ENCODE measurements at regions not wholly inside any gene's neighbourhood (a gene's known extent, or its start where the extent isn't known, plus 50 kb on each side); places are given as distances from the start of the nearest gene placed in this dataset.

GRCh38 chr7:68266004-68266579 lies 1269.5 kb downstream of the TYW1 start:
- Mint-ChIP-seq H3K4me3 (no peak overlapping the region), H3K36me3 (ENCODE audit: insufficient read depth in 2 of 2) (peaks cover 2 to 13% of the 10 kb centered on the region in 2 donors), H3K4me1 (ENCODE audit: low read depth) (no peaks in the 10 kb centered on the region), H3K27me3 (ENCODE audit: low read depth) (no peaks in the 10 kb centered on the region), H3K9me3 (peaks cover 15 to 24% of the 10 kb centered on the region in 2 donors), H3K27ac (no peak overlapping the region)
- DNase-seq: no peak
- ATAC-seq (replicated peaks in 1 of 2): no peak

GRCh38 chr7:68267486-68267885 lies 1270.9 kb downstream of the TYW1 start:
- Mint-ChIP-seq H3K27me3 (ENCODE audit: low read depth) (no peaks in the 10 kb centered on the region), H3K9me3 (peaks cover 15 to 20% of the 10 kb centered on the region in 2 donors), H3K4me3 (no peak overlapping the region), H3K4me1 (ENCODE audit: low read depth) (no peaks in the 10 kb centered on the region), H3K36me3 (ENCODE audit: insufficient read depth in 2 of 2) (peaks cover 2 to 13% of the 10 kb centered on the region in 2 donors), H3K27ac (no peak overlapping the region)
- DNase-seq (no peak), ATAC-seq (replicated peaks in 1 of 2) (no peak)

GRCh38 chr7:68269405-68269804 lies 1272.8 kb downstream of the TYW1 start:
- H3K36me3 Mint-ChIP-seq (ENCODE audit: insufficient read depth in 2 of 2): peaks cover 0 to 10% of the 10 kb centered on the region in 2 donors
- DNase-seq (no peak), ATAC-seq (replicated peaks in 1 of 2) (no peak)
- peaks cover 11 to 16% of the 10 kb centered on the region in 2 donors for H3K9me3 Mint-ChIP-seq
- H3K27me3 Mint-ChIP-seq (ENCODE audit: low read depth): no peaks in the 10 kb centered on the region
- H3K4me3 Mint-ChIP-seq: no peak overlapping the region
- H3K27ac Mint-ChIP-seq: no peak overlapping the region
- H3K4me1 Mint-ChIP-seq (ENCODE audit: low read depth): no peaks in the 10 kb centered on the region

- ATAC-seq (replicated peaks in 1 of 2) (no peak), DNase-seq (no peak)
- H3K36me3 Mint-ChIP-seq (ENCODE audit: insufficient read depth in 2 of 2): peaks cover 0 to 1% of the 10 kb centered on the region in 2 donors
- no peak overlapping the region for H3K4me3 Mint-ChIP-seq
- H3K27me3 Mint-ChIP-seq (ENCODE audit: low read depth): no peaks in the 10 kb centered on the region
- H3K27ac Mint-ChIP-seq: no peak overlapping the region
- H3K9me3 Mint-ChIP-seq: peaks cover 5% of the 10 kb centered on the region in 2 donors
- H3K4me1 Mint-ChIP-seq (ENCODE audit: low read depth): no peaks in the 10 kb centered on the region
Observed at GRCh38 chr7:68272507-68272906, 1275.9 kb downstream of the TYW1 start.

GRCh38 chr7:68276725-68277124 lies 1280.1 kb downstream of the TYW1 start:
- peaks cover 0 to 7% of the 10 kb centered on the region in 2 donors for H3K9me3 Mint-ChIP-seq
- no peak overlapping the region for H3K4me3 Mint-ChIP-seq
- H3K36me3 Mint-ChIP-seq (ENCODE audit: insufficient read depth in 2 of 2): no peaks in the 10 kb centered on the region
- ATAC-seq (replicated peaks in 1 of 2) (no peak), DNase-seq (no peak)
- no peak overlapping the region for H3K27ac Mint-ChIP-seq
- H3K27me3 Mint-ChIP-seq (ENCODE audit: low read depth): no peaks in the 10 kb centered on the region
- H3K4me1 Mint-ChIP-seq (ENCODE audit: low read depth): no peaks in the 10 kb centered on the region

GRCh38 chr7:68279827-68280400 lies 1283.3 kb downstream of the TYW1 start:
- Mint-ChIP-seq H3K36me3 (ENCODE audit: insufficient read depth in 2 of 2) (peaks cover 0 to 1% of the 10 kb centered on the region in 2 donors), H3K4me3 (no peak overlapping the region), H3K4me1 (ENCODE audit: low read depth) (no peaks in the 10 kb centered on the region), H3K27me3 (ENCODE audit: low read depth) (no peaks in the 10 kb centered on the region), H3K27ac (no peak overlapping the region), H3K9me3 (peaks cover 0 to 11% of the 10 kb centered on the region in 2 donors)
- DNase-seq (no peak), ATAC-seq (replicated peaks in 1 of 2) (no peak)

- no peak for ATAC-seq (replicated peaks in 1 of 2)
- DNase-seq: no peak
- Mint-ChIP-seq H3K4me1 (ENCODE audit: low read depth) (no peaks in the 10 kb centered on the region), H3K9me3 (peaks cover under 1 to 16% of the 10 kb centered on the region in 2 donors), H3K27me3 (ENCODE audit: low read depth) (no peaks in the 10 kb centered on the region), H3K36me3 (ENCODE audit: insufficient read depth in 2 of 2) (peaks cover 0 to 1% of the 10 kb centered on the region in 2 donors), H3K4me3 (no peak overlapping the region), H3K27ac (no peak overlapping the region)
Observed at GRCh38 chr7:68280931-68281330, 1284.3 kb downstream of the TYW1 start.

- H3K9me3 Mint-ChIP-seq: peaks cover 10 to 18% of the 10 kb centered on the region in 2 donors
- DNase-seq (no peak), ATAC-seq (replicated peaks in 1 of 2) (no peak)
- H3K36me3 Mint-ChIP-seq (ENCODE audit: insufficient read depth in 2 of 2): peaks cover 1 to 2% of the 10 kb centered on the region in 2 donors
- H3K4me3 Mint-ChIP-seq: no peak overlapping the region
- H3K4me1 Mint-ChIP-seq (ENCODE audit: low read depth): no peaks in the 10 kb centered on the region
- H3K27ac Mint-ChIP-seq: no peak overlapping the region
- H3K27me3 Mint-ChIP-seq (ENCODE audit: low read depth): no peaks in the 10 kb centered on the region
Observed at GRCh38 chr7:68288144-68288593, 1291.5 kb downstream of the TYW1 start.

- Mint-ChIP-seq H3K36me3 (ENCODE audit: insufficient read depth in 2 of 2) (peaks cover 1 to 2% of the 10 kb centered on the region in 2 donors), H3K27ac (no peak overlapping the region), H3K4me1 (ENCODE audit: low read depth) (no peaks in the 10 kb centered on the region), H3K9me3 (peaks cover 6 to 14% of the 10 kb centered on the region in 2 donors), H3K4me3 (no peak overlapping the region), H3K27me3 (ENCODE audit: low read depth) (no peaks in the 10 kb centered on the region)
- ATAC-seq (replicated peaks in 1 of 2): no peak
- DNase-seq: no peak
Observed at GRCh38 chr7:68291710-68292109, 1295.1 kb downstream of the TYW1 start.

- Mint-ChIP-seq H3K27me3 (ENCODE audit: low read depth) (no peaks in the 10 kb centered on the region), H3K4me3 (no peak overlapping the region), H3K27ac (no peak overlapping the region), H3K9me3 (peaks cover 9 to 18% of the 10 kb centered on the region in 2 donors), H3K4me1 (ENCODE audit: low read depth) (no peaks in the 10 kb centered on the region), H3K36me3 (ENCODE audit: insufficient read depth in 2 of 2) (peaks cover 1 to 4% of the 10 kb centered on the region in 2 donors)
- DNase-seq: no peak
- ATAC-seq (replicated peaks in 1 of 2): no peak
Observed at GRCh38 chr7:68295386-68295785, 1298.8 kb downstream of the TYW1 start.

GRCh38 chr7:68304536-68304935 lies 1293.7 kb upstream of the AUTS2 start:
- Mint-ChIP-seq H3K27ac (no peak overlapping the region), H3K36me3 (ENCODE audit: insufficient read depth in 2 of 2) (peaks cover 0 to 3% of the 10 kb centered on the region in 2 donors), H3K4me1 (ENCODE audit: low read depth) (no peaks in the 10 kb centered on the region), H3K4me3 (no peak overlapping the region), H3K9me3 (peaks cover 11 to 12% of the 10 kb centered on the region in 2 donors), H3K27me3 (ENCODE audit: low read depth) (no peaks in the 10 kb centered on the region)
- DNase-seq (no peak), ATAC-seq (replicated peaks in 1 of 2) (no peak)

- peaks cover 0 to 3% of the 10 kb centered on the region in 2 donors for H3K36me3 Mint-ChIP-seq (ENCODE audit: insufficient read depth in 2 of 2)
- H3K27ac Mint-ChIP-seq: no peak overlapping the region
- H3K27me3 Mint-ChIP-seq (ENCODE audit: low read depth): no peaks in the 10 kb centered on the region
- no peak overlapping the region for H3K4me3 Mint-ChIP-seq
- DNase-seq: no peak
- peaks cover 10 to 11% of the 10 kb centered on the region in 2 donors for H3K9me3 Mint-ChIP-seq
- ATAC-seq (replicated peaks in 1 of 2): no peak
- H3K4me1 Mint-ChIP-seq (ENCODE audit: low read depth): no peaks in the 10 kb centered on the region
Observed at GRCh38 chr7:68306692-68307107, 1291.6 kb upstream of the AUTS2 start.

GRCh38 chr7:68309271-68309670 lies 1289.0 kb upstream of the AUTS2 start:
- Mint-ChIP-seq H3K9me3 (peaks cover 15 to 18% of the 10 kb centered on the region in 2 donors), H3K27ac (no peak overlapping the region), H3K27me3 (ENCODE audit: low read depth) (no peaks in the 10 kb centered on the region), H3K36me3 (ENCODE audit: insufficient read depth in 2 of 2) (peaks cover 2 to 5% of the 10 kb centered on the region in 2 donors), H3K4me3 (no peak overlapping the region), H3K4me1 (ENCODE audit: low read depth) (no peaks in the 10 kb centered on the region)
- DNase-seq: no peak
- ATAC-seq (replicated peaks in 1 of 2): no peak

GRCh38 chr7:68309806-68310205 lies 1288.5 kb upstream of the AUTS2 start:
- Mint-ChIP-seq H3K4me3 (no peak overlapping the region), H3K4me1 (ENCODE audit: low read depth) (no peaks in the 10 kb centered on the region), H3K27ac (no peak overlapping the region), H3K27me3 (ENCODE audit: low read depth) (no peaks in the 10 kb centered on the region), H3K36me3 (ENCODE audit: insufficient read depth in 2 of 2) (peaks cover 2 to 5% of the 10 kb centered on the region in 2 donors), H3K9me3 (peaks cover 14 to 18% of the 10 kb centered on the region in 2 donors)
- ATAC-seq (replicated peaks in 1 of 2) (no peak), DNase-seq (no peak)

Data from activated T-cell treated with anti-CD3 and anti-CD28 coated beads, Interleukin-2, amount 50 U/mL, for 72 hours (primary cell).